Stimulated activated memory B cell treated with anti-CD40 and anti-IgM and Interleukin-4, amounts not matched to agents 10 μg/mL and 1 μg/mL and 100 μg/mL, for 72 hours (primary cell): ENCODE measurements at regions not wholly inside any gene's neighbourhood (a gene's known extent, or its start where the extent isn't known, plus 50 kb on each side); places are given as distances from the start of the nearest gene placed in this dataset.
A peak's percentile ranks its signal among the peaks of the same experiment; 100 is the strongest.
"Not testable (repeated sequence)": the region's sequence is repeated elsewhere in the genome, so short reads cannot be mapped to it uniquely, and the experiment has no call there.

Source experiments
- ATAC-seq: fragments of 150-1000 bp; cut with Tn5 transposase; 2 replicates; pipeline ENCODE4 v1.10.0; 2021
- H3K27ac Mint-ChIP-seq: one replicate; pipeline ENCODE4 v1.8.0; 2022; ENCODE audit warnings: mild to moderate bottlenecking, mixed read lengths
- H3K27me3 Mint-ChIP-seq: one replicate; pipeline ENCODE4 v1.8.0; 2022; ENCODE audit warnings: mixed read lengths
- H3K36me3 Mint-ChIP-seq: one replicate; pipeline ENCODE4 v1.8.0; 2022; ENCODE audit warnings: mixed read lengths
- H3K4me1 Mint-ChIP-seq: one replicate; pipeline ENCODE4 v1.8.0; 2022; ENCODE audit warnings: mixed read lengths
- H3K4me3 Mint-ChIP-seq: one replicate; pipeline ENCODE4 v1.8.0; 2022; ENCODE audit warnings: mild to moderate bottlenecking, moderate library complexity, mixed read lengths
- H3K9me3 Mint-ChIP-seq: one replicate; pipeline ENCODE4 v1.8.0; 2022; ENCODE audit warnings: mixed read lengths

- Mint-ChIP-seq H3K4me3 (no peak overlapping the region), H3K9me3 (no peaks in the 10 kb centered on the region), H3K4me1 (no peaks in the 10 kb centered on the region), H3K27me3 (no peaks in the 10 kb centered on the region), H3K27ac (no peak overlapping the region), H3K36me3 (no peaks in the 10 kb centered on the region)
- ATAC-seq: no peak
These were observed 53.1 kb upstream of the BEND4 start for GRCh38 chr4:42205541-42205940.

GRCh38 chr4:42216664-42217063 is 64.2 kb upstream of the BEND4 start:
- no peaks in the 10 kb centered on the region for H3K4me1 Mint-ChIP-seq
- no peak overlapping the region for H3K27ac Mint-ChIP-seq
- no peak for ATAC-seq

GRCh38 chr4:42225286-42225685 is 72.8 kb upstream of the BEND4 start:
- Mint-ChIP-seq H3K4me1 (no peaks in the 10 kb centered on the region), H3K27ac (no peak overlapping the region), H3K36me3 (peaks cover 6% of the 10 kb centered on the region), H3K9me3 (no peaks in the 10 kb centered on the region), H3K27me3 (no peaks in the 10 kb centered on the region), H3K4me3 (no peak overlapping the region)
- ATAC-seq: no peak

More at GRCh38 chr4:42216664-42217063, 64.2 kb upstream of the BEND4 start:
- peaks cover 5% of the 10 kb centered on the region for H3K36me3 Mint-ChIP-seq
- no peaks in the 10 kb centered on the region for H3K27me3 Mint-ChIP-seq
- no peak overlapping the region for H3K4me3 Mint-ChIP-seq
- peaks cover 3% of the 10 kb centered on the region for H3K9me3 Mint-ChIP-seq

- Mint-ChIP-seq H3K36me3 (no peaks in the 10 kb centered on the region), H3K4me3 (no peak overlapping the region), H3K4me1 (no peaks in the 10 kb centered on the region), H3K27me3 (no peaks in the 10 kb centered on the region), H3K27ac (no peak overlapping the region), H3K9me3 (no peaks in the 10 kb centered on the region)
- ATAC-seq: no peak
These were observed 82.4 kb upstream of the BEND4 start for GRCh38 chr4:42234817-42235216.

- H3K36me3 Mint-ChIP-seq: no peaks in the 10 kb centered on the region
- no peak overlapping the region for H3K4me3 Mint-ChIP-seq
- no peak overlapping the region for H3K27ac Mint-ChIP-seq
- H3K4me1 Mint-ChIP-seq: no peaks in the 10 kb centered on the region
- no peaks in the 10 kb centered on the region for H3K9me3 Mint-ChIP-seq
- ATAC-seq: no peak
- H3K27me3 Mint-ChIP-seq: no peaks in the 10 kb centered on the region
These were observed 83.0 kb upstream of the BEND4 start for GRCh38 chr4:42235304-42236021.

- Mint-ChIP-seq H3K4me1 (no peaks in the 10 kb centered on the region), H3K4me3 (no peak overlapping the region), H3K27ac (no peak overlapping the region), H3K9me3 (no peaks in the 10 kb centered on the region), H3K27me3 (no peaks in the 10 kb centered on the region), H3K36me3 (no peaks in the 10 kb centered on the region)
- ATAC-seq: peak; percentile 37
These were observed 84.6 kb upstream of the BEND4 start for GRCh38 chr4:42237010-42237409.

GRCh38 chr4:42237451-42237850 is 85.0 kb upstream of the BEND4 start:
- H3K4me1 Mint-ChIP-seq: no peaks in the 10 kb centered on the region
- no peak overlapping the region for H3K27ac Mint-ChIP-seq
- H3K27me3 Mint-ChIP-seq: no peaks in the 10 kb centered on the region
- H3K9me3 Mint-ChIP-seq: no peaks in the 10 kb centered on the region
- no peak overlapping the region for H3K4me3 Mint-ChIP-seq
- H3K36me3 Mint-ChIP-seq: no peaks in the 10 kb centered on the region
- ATAC-seq: no peak

- no peaks in the 10 kb centered on the region for H3K9me3 Mint-ChIP-seq
- H3K27ac Mint-ChIP-seq: no peak overlapping the region
- no peaks in the 10 kb centered on the region for H3K36me3 Mint-ChIP-seq
- H3K27me3 Mint-ChIP-seq: no peaks in the 10 kb centered on the region
- ATAC-seq: no peak
- H3K4me1 Mint-ChIP-seq: no peaks in the 10 kb centered on the region
- H3K4me3 Mint-ChIP-seq: no peak overlapping the region
These were observed 96.5 kb upstream of the BEND4 start for GRCh38 chr4:42248972-42249371.

GRCh38 chr4:42252315-42252714 is 99.9 kb upstream of the BEND4 start:
- no peaks in the 10 kb centered on the region for H3K27me3 Mint-ChIP-seq
- H3K4me3 Mint-ChIP-seq: no peak overlapping the region
- no peak overlapping the region for H3K27ac Mint-ChIP-seq
- no peaks in the 10 kb centered on the region for H3K4me1 Mint-ChIP-seq
- ATAC-seq: no peak
- no peaks in the 10 kb centered on the region for H3K36me3 Mint-ChIP-seq
- H3K9me3 Mint-ChIP-seq: no peaks in the 10 kb centered on the region

GRCh38 chr4:42257645-42258044 is 105.2 kb upstream of the BEND4 start:
- not testable (repeated sequence) for H3K27ac Mint-ChIP-seq, H3K4me3 Mint-ChIP-seq, ATAC-seq, H3K4me1 Mint-ChIP-seq, H3K36me3 Mint-ChIP-seq, H3K27me3 Mint-ChIP-seq, H3K9me3 Mint-ChIP-seq

GRCh38 chr4:42262701-42263490 is 110.4 kb upstream of the BEND4 start:
- Mint-ChIP-seq H3K27ac (no peak overlapping the region), H3K27me3 (no peaks in the 10 kb centered on the region), H3K36me3 (no peaks in the 10 kb centered on the region), H3K4me1 (no peaks in the 10 kb centered on the region), H3K9me3 (no peaks in the 10 kb centered on the region), H3K4me3 (no peak overlapping the region)
- no peak for ATAC-seq

GRCh38 chr4:42265782-42266602 is 113.5 kb upstream of the BEND4 start:
- H3K36me3 Mint-ChIP-seq: no peaks in the 10 kb centered on the region
- no peak for ATAC-seq
- H3K9me3 Mint-ChIP-seq: no peaks in the 10 kb centered on the region

GRCh38 chr4:42267724-42268123 is 115.3 kb upstream of the BEND4 start:
- Mint-ChIP-seq H3K36me3 (no peaks in the 10 kb centered on the region), H3K27ac (no peak overlapping the region)
- no peak for ATAC-seq

More at GRCh38 chr4:42265782-42266602, 113.5 kb upstream of the BEND4 start:
- Mint-ChIP-seq H3K27me3 (no peaks in the 10 kb centered on the region), H3K4me1 (no peaks in the 10 kb centered on the region), H3K4me3 (no peak overlapping the region), H3K27ac (no peak overlapping the region)

GRCh38 chr4:42268824-42269223 is 116.4 kb upstream of the BEND4 start:
- Mint-ChIP-seq H3K36me3 (no peaks in the 10 kb centered on the region), H3K4me1 (no peaks in the 10 kb centered on the region), H3K27me3 (no peaks in the 10 kb centered on the region), H3K9me3 (no peaks in the 10 kb centered on the region), H3K4me3 (no peak overlapping the region), H3K27ac (no peak overlapping the region)
- ATAC-seq: no peak

More at GRCh38 chr4:42267724-42268123, 115.3 kb upstream of the BEND4 start:
- H3K9me3 Mint-ChIP-seq: no peaks in the 10 kb centered on the region
- no peaks in the 10 kb centered on the region for H3K27me3 Mint-ChIP-seq
- H3K4me1 Mint-ChIP-seq: no peaks in the 10 kb centered on the region
- H3K4me3 Mint-ChIP-seq: no peak overlapping the region

GRCh38 chr4:42271096-42271495 is 118.6 kb upstream of the BEND4 start:
- H3K36me3 Mint-ChIP-seq: no peaks in the 10 kb centered on the region
- ATAC-seq: no peak

More at GRCh38 chr4:42271096-42271495, 118.6 kb upstream of the BEND4 start:
- Mint-ChIP-seq H3K4me1 (no peaks in the 10 kb centered on the region), H3K27me3 (no peaks in the 10 kb centered on the region), H3K27ac (no peak overlapping the region), H3K9me3 (no peaks in the 10 kb centered on the region), H3K4me3 (no peak overlapping the region)
